CD4-positive, alpha-beta T cell treated with Interferon alpha-2 for 1 hour (primary cell): ENCODE measurements at regions not wholly inside any gene's neighbourhood (a gene's known extent, or its start where the extent isn't known, plus 50 kb on each side); places are given as distances from the start of the nearest gene placed in this dataset.
A peak's percentile ranks its signal among the peaks of the same experiment; 100 is the strongest.
"Not testable (repeated sequence)": the region's sequence is repeated elsewhere in the genome, so short reads cannot be mapped to it uniquely, and the experiment has no call there.

Experiments
- DNase-seq, 2 donors: peaks; one replicate each; pipeline ENCODE4 v3.0.0-alpha.2; 2020 to 2022

GRCh38 chrX:39245024-39245423 lies 443.8 kb downstream of the MID1IP1 start:
- DNase-seq, result no peak

GRCh38 chrX:39247536-39247935 lies 446.3 kb downstream of the MID1IP1 start:
- no peak for DNase-seq

- no peak for DNase-seq
Measured at GRCh38 chrX:39248330-39248729, 447.1 kb downstream of the MID1IP1 start.

- no peak for DNase-seq
Measured at GRCh38 chrX:39249999-39250398, 448.7 kb downstream of the MID1IP1 start.

GRCh38 chrX:39251995-39252394 lies 450.7 kb downstream of the MID1IP1 start:
- DNase-seq, result no peak

- DNase-seq, result no peak
Measured at GRCh38 chrX:39253551-39253950, 452.3 kb downstream of the MID1IP1 start.

GRCh38 chrX:39258331-39258730 lies 457.1 kb downstream of the MID1IP1 start:
- DNase-seq, result no peak

GRCh38 chrX:39260965-39261364 lies 459.7 kb downstream of the MID1IP1 start:
- no peak for DNase-seq

GRCh38 chrX:39261446-39262147 lies 460.3 kb downstream of the MID1IP1 start:
- DNase-seq, result peak in 1 of 2 donors; percentile 56

- DNase-seq, result no peak
Measured at GRCh38 chrX:39262641-39263040, 461.4 kb downstream of the MID1IP1 start.

- DNase-seq, result no peak
Measured at GRCh38 chrX:39264023-39264422, 462.8 kb downstream of the MID1IP1 start.

GRCh38 chrX:39267176-39267575 lies 465.9 kb downstream of the MID1IP1 start:
- no peak for DNase-seq

- DNase-seq, result no peak
Measured at GRCh38 chrX:39268207-39268606, 466.9 kb downstream of the MID1IP1 start.

GRCh38 chrX:39275500-39276068 lies 474.3 kb downstream of the MID1IP1 start:
- DNase-seq, result no peak

GRCh38 chrX:39277685-39278390 lies 476.6 kb downstream of the MID1IP1 start:
- DNase-seq, result not testable (repeated sequence)

- no peak for DNase-seq
Measured at GRCh38 chrX:39283239-39283638, 482.0 kb downstream of the MID1IP1 start.

GRCh38 chrX:39288592-39288991 lies 487.3 kb downstream of the MID1IP1 start:
- DNase-seq, result no peak

GRCh38 chrX:39289827-39290226 lies 488.6 kb downstream of the MID1IP1 start:
- no peak for DNase-seq

GRCh38 chrX:39293203-39293602 lies 491.9 kb downstream of the MID1IP1 start:
- no peak for DNase-seq

- no peak for DNase-seq
Measured at GRCh38 chrX:39296472-39296871, 495.2 kb downstream of the MID1IP1 start.

- DNase-seq, result no peak
Measured at GRCh38 chrX:39298821-39299220, 497.6 kb downstream of the MID1IP1 start.

GRCh38 chrX:39299615-39300014 lies 498.4 kb downstream of the MID1IP1 start:
- DNase-seq, result no peak

- DNase-seq, result no peak
Measured at GRCh38 chrX:39301036-39301435, 499.8 kb downstream of the MID1IP1 start.

- no peak for DNase-seq
Measured at GRCh38 chrX:39302838-39303237, 501.6 kb downstream of the MID1IP1 start.
